ES-I3 (cell line): ENCODE measurements at regions not wholly inside any gene's neighbourhood (a gene's known extent, or its start where the extent isn't known, plus 50 kb on each side); places are given as distances from the start of the nearest gene placed in this dataset.

ENCODE experiments used
- H3K36me3 ChIP-seq: 2 replicates; pipeline ENCODE4 v1.6.1; 2013; ENCODE audit warnings: mild to moderate bottlenecking, low read length, control low read depth, moderate library complexity; ENCODE audit not compliant: insufficient read depth
- H3K4me1 ChIP-seq: 2 replicates; pipeline ENCODE4 v1.6.1; 2013; ENCODE audit warnings: mild to moderate bottlenecking, control low read depth, low read length; ENCODE audit not compliant: insufficient read depth
- H3K9ac ChIP-seq: 2 replicates; pipeline ENCODE4 v1.6.1; 2013; ENCODE audit warnings: low read depth, mild to moderate bottlenecking, low read length, moderate library complexity
- H3K9me3 ChIP-seq: 2 replicates; pipeline ENCODE4 v1.6.1; 2013; ENCODE audit warnings: mild to moderate bottlenecking, low read length, moderate library complexity; ENCODE audit not compliant: control insufficient read depth, insufficient read depth

- no peaks in the 10 kb centered on the region for H3K36me3 ChIP-seq
- H3K9me3 ChIP-seq, result peaks cover 7% of the 10 kb centered on the region; the same call in 1 of the 2 replicates
- no peaks in the 10 kb centered on the region for H3K4me1 ChIP-seq
- H3K9ac ChIP-seq, result no peak overlapping the region
Observed at GRCh38 chr1:115577513-115577912, 64.3 kb upstream of the VANGL1 start.

- no peak overlapping the region for H3K9ac ChIP-seq
- no peaks in the 10 kb centered on the region for H3K36me3 ChIP-seq
- H3K4me1 ChIP-seq, result no peaks in the 10 kb centered on the region
Observed at GRCh38 chr1:115575661-115576060, 66.1 kb upstream of the VANGL1 start.

DNA sequence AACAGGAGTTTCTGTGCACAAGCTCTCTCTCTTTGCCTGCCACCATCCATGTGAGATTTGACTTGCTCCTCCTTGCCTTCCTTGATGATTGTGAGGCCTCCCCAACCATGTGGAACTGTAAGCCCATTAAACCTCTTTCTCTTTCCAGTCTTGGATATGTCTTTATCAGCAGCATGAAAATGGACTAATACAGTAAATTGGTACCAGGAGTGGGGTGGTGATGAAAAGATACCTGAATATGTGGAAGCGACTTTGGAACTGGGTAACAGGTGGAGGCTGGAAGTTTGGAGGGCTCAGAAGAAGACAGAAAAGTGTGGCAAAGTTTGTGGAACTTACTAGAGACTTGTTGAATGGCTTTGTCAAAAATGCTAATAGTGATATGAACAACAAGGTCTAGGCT lies 69.1 kb upstream of the VANGL1 start:
- H3K9ac ChIP-seq, result no peak overlapping the region
- peaks cover 11% of the 10 kb centered on the region for H3K9me3 ChIP-seq
- H3K4me1 ChIP-seq, result no peaks in the 10 kb centered on the region
- H3K36me3 ChIP-seq, result no peaks in the 10 kb centered on the region

More at GRCh38 chr1:115575661-115576060, 66.1 kb upstream of the VANGL1 start:
- peaks cover 7% of the 10 kb centered on the region; the same call in 1 of the 2 replicates for H3K9me3 ChIP-seq

DNA sequence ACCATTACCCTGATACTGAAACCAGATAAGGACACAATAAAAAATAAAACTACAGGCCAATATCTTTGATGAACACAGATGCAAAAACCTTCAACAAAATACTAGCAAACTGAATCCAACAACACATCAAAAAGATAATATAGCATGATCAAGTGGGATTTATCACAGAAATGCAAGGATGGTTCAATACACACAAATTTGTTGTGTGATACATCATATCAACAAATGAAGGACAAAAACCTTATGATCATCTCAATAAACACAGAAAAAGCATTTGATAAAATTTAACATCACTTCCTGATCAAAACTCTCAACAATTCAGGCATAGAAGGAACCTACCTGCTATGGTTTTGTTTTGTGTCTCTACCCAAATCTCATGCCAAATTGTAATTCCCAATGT lies 74.3 kb upstream of the VANGL1 start:
- peaks cover 6% of the 10 kb centered on the region for H3K9me3 ChIP-seq
- H3K4me1 ChIP-seq, result no peaks in the 10 kb centered on the region
- H3K36me3 ChIP-seq, result no peaks in the 10 kb centered on the region
- no peak overlapping the region for H3K9ac ChIP-seq

DNA sequence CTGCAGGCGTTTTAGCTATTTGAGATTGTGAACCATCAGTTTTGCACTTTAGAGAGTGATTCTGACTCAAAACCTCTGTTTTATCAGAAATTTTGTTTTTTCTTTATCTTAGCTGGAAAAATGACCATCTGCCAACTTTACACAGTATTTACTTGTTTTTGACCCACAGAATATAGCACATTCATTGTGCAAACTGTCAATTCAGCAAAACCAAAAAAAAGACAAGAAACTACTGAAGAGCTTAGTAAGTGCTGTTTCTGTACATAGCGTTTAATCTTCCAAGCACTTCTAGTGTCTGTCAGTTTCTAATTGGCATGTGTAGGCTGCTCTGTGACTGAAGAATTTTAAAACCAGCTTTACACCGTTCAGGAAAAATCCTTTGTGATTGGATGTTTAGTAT lies 76.0 kb upstream of the VANGL1 start:
- H3K36me3 ChIP-seq, result no peaks in the 10 kb centered on the region
- H3K9ac ChIP-seq, result no peak overlapping the region
- no peaks in the 10 kb centered on the region for H3K4me1 ChIP-seq
- H3K9me3 ChIP-seq, result peaks cover 6% of the 10 kb centered on the region

DNA sequence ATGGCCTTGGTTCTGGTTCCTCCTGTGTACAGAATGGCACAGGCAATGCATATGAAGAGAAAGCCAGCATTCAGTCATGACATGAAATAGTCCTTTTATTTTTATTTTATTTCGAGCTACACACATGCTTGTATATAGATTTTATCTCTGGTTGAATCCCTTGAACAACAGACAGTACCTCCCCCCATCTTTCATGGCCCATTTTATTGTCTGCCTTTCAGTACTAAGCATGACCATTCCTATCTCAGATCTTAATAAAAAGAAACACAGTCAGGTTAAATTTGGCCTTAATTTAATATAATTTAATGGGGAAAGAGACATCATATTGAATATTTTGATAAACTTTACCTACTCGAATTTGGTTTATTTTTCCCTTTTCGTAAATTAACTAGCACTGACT lies 76.4 kb upstream of the VANGL1 start:
- Histone ChIP-seq H3K9me3 (peaks cover 6% of the 10 kb centered on the region), H3K9ac (no peak overlapping the region), H3K4me1 (no peaks in the 10 kb centered on the region), H3K36me3 (no peaks in the 10 kb centered on the region)

- Histone ChIP-seq H3K9me3 (peaks cover 6% of the 10 kb centered on the region; the same call in 1 of the 2 replicates), H3K36me3 (no peaks in the 10 kb centered on the region), H3K9ac (peak overlapping the region; percentile 16; the same call in 1 of the 2 replicates), H3K4me1 (no peaks in the 10 kb centered on the region)
Observed at GRCh38 chr1:115564201-115564600, 77.6 kb upstream of the VANGL1 start.

DNA sequence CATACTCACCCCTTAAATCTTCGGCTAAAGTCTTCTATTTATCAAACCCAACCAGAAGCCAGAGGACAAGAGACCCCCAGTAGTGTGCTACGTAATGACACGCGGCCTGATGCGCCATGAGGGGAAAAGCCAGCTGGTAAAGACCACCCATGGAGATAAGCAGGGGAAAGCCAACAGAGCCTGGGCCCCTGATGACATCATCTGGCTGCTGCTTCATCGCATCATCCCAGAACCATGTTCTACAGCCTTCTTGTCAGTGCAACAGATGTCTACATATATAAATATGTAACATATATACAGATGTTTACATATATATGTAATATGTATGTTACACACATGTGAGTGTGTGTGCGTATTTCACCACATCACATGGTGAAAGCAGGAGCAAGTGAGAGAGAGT lies 81.7 kb upstream of the VANGL1 start:
- Histone ChIP-seq H3K9ac (no peak overlapping the region), H3K9me3 (no peaks in the 10 kb centered on the region), H3K36me3 (no peaks in the 10 kb centered on the region), H3K4me1 (no peaks in the 10 kb centered on the region)

DNA sequence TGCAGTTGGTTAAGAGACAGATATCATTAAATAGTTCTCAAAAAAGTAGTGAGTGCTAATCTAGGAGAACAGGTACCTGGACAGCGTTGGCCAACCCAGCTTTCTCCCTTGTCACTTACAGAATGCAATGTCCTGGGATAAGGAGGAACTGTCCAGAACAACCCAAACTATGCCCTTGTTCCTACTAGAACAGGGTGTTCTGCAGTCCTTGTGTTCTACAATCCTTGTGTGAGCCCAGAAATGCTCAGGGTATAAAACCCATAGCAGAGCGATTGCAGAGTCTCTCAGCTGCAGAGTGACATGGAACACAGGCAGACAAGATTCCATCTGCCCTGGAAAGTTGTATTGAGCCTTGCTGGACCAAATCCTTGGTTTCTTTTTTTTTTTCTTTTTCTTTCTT lies 83.5 kb upstream of the VANGL1 start:
- no peaks in the 10 kb centered on the region for H3K9me3 ChIP-seq
- no peaks in the 10 kb centered on the region for H3K36me3 ChIP-seq
- H3K9ac ChIP-seq, result no peak overlapping the region
- H3K4me1 ChIP-seq, result no peaks in the 10 kb centered on the region

DNA sequence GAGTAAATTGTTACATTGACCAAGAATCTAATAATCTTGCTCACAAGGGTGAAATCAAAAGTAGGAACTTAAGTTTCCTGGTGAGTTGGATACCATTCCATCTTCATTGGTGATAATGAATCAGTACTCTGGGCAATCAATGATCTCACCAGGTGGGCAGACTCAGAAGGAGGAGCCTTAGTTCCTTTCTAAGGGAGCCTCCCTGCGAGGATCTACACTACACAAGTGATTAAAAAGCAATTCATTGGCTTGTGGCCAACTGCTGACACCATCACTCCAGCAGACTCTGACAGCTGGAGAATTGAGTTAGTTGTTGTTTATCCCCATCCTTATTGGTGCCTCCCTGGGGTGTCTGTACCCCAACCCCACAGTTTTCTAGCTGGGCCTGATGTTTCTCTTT lies 84.1 kb upstream of the VANGL1 start:
- Histone ChIP-seq H3K9ac (no peak overlapping the region), H3K4me1 (no peaks in the 10 kb centered on the region), H3K9me3 (no peaks in the 10 kb centered on the region), H3K36me3 (no peaks in the 10 kb centered on the region)

GRCh38 chr1:115556236-115556635 lies 85.5 kb upstream of the VANGL1 start:
- Histone ChIP-seq H3K4me1 (no peaks in the 10 kb centered on the region), H3K9ac (no peak overlapping the region), H3K9me3 (no peaks in the 10 kb centered on the region), H3K36me3 (no peaks in the 10 kb centered on the region)

DNA sequence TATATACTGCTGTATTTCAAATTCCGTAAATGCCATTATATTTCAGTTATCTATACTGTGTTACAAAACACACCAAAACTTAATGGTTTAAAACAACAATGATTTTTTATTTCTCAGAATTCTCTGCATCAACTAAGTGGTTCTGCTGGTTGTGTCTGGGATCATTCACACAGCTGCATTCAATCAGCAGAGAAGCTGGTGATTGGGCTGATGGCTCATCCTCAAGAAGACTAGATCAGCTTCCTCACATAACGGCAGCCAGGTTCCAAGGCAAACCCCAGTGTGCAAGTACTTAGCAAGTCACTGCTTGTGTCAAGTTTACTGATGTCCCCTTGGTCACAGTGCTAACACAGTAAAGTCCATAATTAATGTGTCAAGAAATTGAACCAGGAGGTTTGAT lies 86.3 kb upstream of the VANGL1 start:
- Histone ChIP-seq H3K9ac (no peak overlapping the region), H3K36me3 (no peaks in the 10 kb centered on the region), H3K4me1 (no peaks in the 10 kb centered on the region), H3K9me3 (no peaks in the 10 kb centered on the region)

- H3K4me1 ChIP-seq, result peaks cover 14% of the 10 kb centered on the region
- no peaks in the 10 kb centered on the region for H3K36me3 ChIP-seq
- H3K9me3 ChIP-seq, result no peaks in the 10 kb centered on the region
Observed at GRCh38 chr1:115547696-115548095, 94.1 kb upstream of the VANGL1 start.

GRCh38 chr1:115546846-115547245 lies 94.9 kb upstream of the VANGL1 start:
- Histone ChIP-seq H3K36me3 (no peaks in the 10 kb centered on the region), H3K9me3 (no peaks in the 10 kb centered on the region), H3K9ac (no peak overlapping the region), H3K4me1 (peaks cover 14% of the 10 kb centered on the region)

More at GRCh38 chr1:115547696-115548095, 94.1 kb upstream of the VANGL1 start:
- H3K9ac ChIP-seq, result no peak overlapping the region

GRCh38 chr1:115545791-115546733 lies 95.7 kb upstream of the VANGL1 start:
- H3K9me3 ChIP-seq, result no peaks in the 10 kb centered on the region
- peaks cover 14% of the 10 kb centered on the region for H3K4me1 ChIP-seq
- H3K9ac ChIP-seq, result 0 out of 2 replicates have a peak overlapping the region, but pooled peaks have one; percentile 3
- no peaks in the 10 kb centered on the region for H3K36me3 ChIP-seq
